A673 (cell line): ENCODE measurements at regions not wholly inside any gene's neighbourhood (a gene's known extent, or its start where the extent isn't known, plus 50 kb on each side); places are given as distances from the start of the nearest gene placed in this dataset.

ENCODE experiments used
- BruUV-seq: library from RNA; stranded (reverse); fragments of 400-500 nt; replicated peaks from 2 replicates; lab custom pipeline; 2021; lab: Mats Ljungman, UMichigan
- CTCF ChIA-PET: fragments of 300-600 bp; sonication (Branson Sonifier 250); formaldehyde crosslinking; loops from one replicate; lab custom pipeline; 2022; ENCODE audit warnings: antibody characterized with exemption; lab: Charles Lee
- POLR2A ChIA-PET: fragments of 300-600 bp; sonication (Branson Sonifier 250); formaldehyde crosslinking; loops from one replicate; lab custom pipeline; 2022; ENCODE audit warnings: antibody characterized with exemption; ENCODE audit not compliant: low non-redundant PET; lab: Charles Lee
- DNase-seq: peaks from one replicate; pipeline ENCODE4 v3.0.0-alpha.2; 2015; ENCODE audit warnings: low spot score
- H3K27ac ChIP-seq: fragments of 200-600 bp; sonication (generic); 2 replicates; pipeline ENCODE4 v1.5.1; 2016; ENCODE audit warnings: mixed run types, low read depth, mild to moderate bottlenecking, mixed read lengths, antibody characterized with exemption, low read length; ENCODE audit not compliant: poor library complexity, severe bottlenecking
- H3K27me3 ChIP-seq: fragments of 200-600 bp; sonication (generic); replicated peaks from 2 replicates; pipeline ENCODE4 v1.6.1; 2017; ENCODE audit warnings: mixed run types, low read depth, mild to moderate bottlenecking, mixed read lengths, antibody characterized with exemption, low read length; ENCODE audit not compliant: insufficient read depth, poor library complexity
- H3K36me3 ChIP-seq: fragments of 200-600 bp; sonication (generic); 2 replicates; pipeline ENCODE4 v1.6.1; 2016; ENCODE audit warnings: mixed run types, mild to moderate bottlenecking, mixed read lengths, antibody characterized with exemption, low read length; ENCODE audit not compliant: insufficient read depth, poor library complexity, severe bottlenecking
- H3K4me1 ChIP-seq: fragments of 200-600 bp; sonication (generic); 2 replicates; pipeline ENCODE4 v1.6.1; 2017; ENCODE audit warnings: mixed run types, mild to moderate bottlenecking, mixed read lengths, antibody characterized with exemption, low read length; ENCODE audit not compliant: insufficient read depth, poor library complexity, severe bottlenecking
- H3K4me3 ChIP-seq: fragments of 200-600 bp; sonication (generic); 2 replicates; pipeline ENCODE4 v1.5.1; 2016; ENCODE audit warnings: low read depth, mixed run types, mild to moderate bottlenecking, mixed read lengths, low read length; ENCODE audit not compliant: poor library complexity, severe bottlenecking
- H3K9me3 ChIP-seq: fragments of 200-600 bp; sonication (generic); 2 replicates; pipeline ENCODE4 v1.6.1; 2016; ENCODE audit warnings: mixed run types, low read depth, mild to moderate bottlenecking, mixed read lengths, antibody characterized with exemption, low read length; ENCODE audit not compliant: poor library complexity, severe bottlenecking
- EZH2 ChIP-seq: fragments of 200-600 bp; sonication (generic); IDR thresholded peaks from 2 replicates; pipeline ENCODE4 v1.6.1; 2017; ENCODE audit warnings: borderline replicate concordance, low read depth, mild to moderate bottlenecking, mixed read lengths, antibody characterized with exemption, low read length; ENCODE audit not compliant: poor library complexity, severe bottlenecking
- intact Hi-C: fragments of 100-400 bp; cut with micrococcal nuclease; formaldehyde crosslinking; loops from one replicate; pipeline ENCODE4 v1.10.0; 2022; ENCODE audit not compliant: unreplicated experiment
- TF ChIP-seq, protein P1 (sequence below): fragments of 300-800, 200-600 bp; sonication (generic); conservative IDR thresholded peaks from 2 replicates; pipeline ENCODE4 v1.5.1; 2017; ENCODE audit warnings: low read depth, mild to moderate bottlenecking, antibody characterized with exemption, low read length, moderate library complexity, mixed read lengths

DNA sequence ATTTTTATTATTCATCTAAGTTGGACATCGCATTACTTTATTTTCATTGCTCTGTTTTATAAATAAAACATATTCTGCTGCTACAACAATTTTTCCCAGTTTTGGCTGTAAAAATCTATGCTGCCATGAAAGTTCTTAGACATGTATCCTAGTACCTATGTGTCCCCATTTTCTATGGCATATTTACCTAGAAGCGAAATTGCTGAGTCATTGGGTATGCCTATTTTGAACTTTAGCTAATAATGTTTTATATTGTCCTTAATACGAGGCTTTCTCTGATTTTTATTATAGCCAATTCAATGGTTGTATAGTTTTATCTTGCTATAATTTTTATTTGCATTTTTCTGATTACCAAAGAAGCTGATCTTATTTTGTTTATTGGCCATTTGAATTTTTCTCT is 110.5 kb upstream of the DPP10 start:
- intact Hi-C loops = no loop called here
- CTCF ChIA-PET = no interaction called here
- POLR2A ChIA-PET = interaction anchor here (0.6 kb wide), 1 partner anchor 34 kb away, joined by 3 read pairs; no protein-coding TSS in a partner anchor
- no peak overlapping the region for H3K4me3 ChIP-seq
- no peaks in the 10 kb centered on the region for H3K4me1 ChIP-seq
- DNase-seq = no peak
- BruUV-seq = no TSS peak
- no peaks in the 10 kb centered on the region for H3K27me3 ChIP-seq
- H3K9me3 ChIP-seq = no peaks in the 10 kb centered on the region
- no peak for TF ChIP-seq EZH2
- TF ChIP-seq, protein P1, sequence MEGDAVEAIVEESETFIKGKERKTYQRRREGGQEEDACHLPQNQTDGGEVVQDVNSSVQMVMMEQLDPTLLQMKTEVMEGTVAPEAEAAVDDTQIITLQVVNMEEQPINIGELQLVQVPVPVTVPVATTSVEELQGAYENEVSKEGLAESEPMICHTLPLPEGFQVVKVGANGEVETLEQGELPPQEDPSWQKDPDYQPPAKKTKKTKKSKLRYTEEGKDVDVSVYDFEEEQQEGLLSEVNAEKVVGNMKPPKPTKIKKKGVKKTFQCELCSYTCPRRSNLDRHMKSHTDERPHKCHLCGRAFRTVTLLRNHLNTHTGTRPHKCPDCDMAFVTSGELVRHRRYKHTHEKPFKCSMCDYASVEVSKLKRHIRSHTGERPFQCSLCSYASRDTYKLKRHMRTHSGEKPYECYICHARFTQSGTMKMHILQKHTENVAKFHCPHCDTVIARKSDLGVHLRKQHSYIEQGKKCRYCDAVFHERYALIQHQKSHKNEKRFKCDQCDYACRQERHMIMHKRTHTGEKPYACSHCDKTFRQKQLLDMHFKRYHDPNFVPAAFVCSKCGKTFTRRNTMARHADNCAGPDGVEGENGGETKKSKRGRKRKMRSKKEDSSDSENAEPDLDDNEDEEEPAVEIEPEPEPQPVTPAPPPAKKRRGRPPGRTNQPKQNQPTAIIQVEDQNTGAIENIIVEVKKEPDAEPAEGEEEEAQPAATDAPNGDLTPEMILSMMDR = no peak
- no peaks in the 10 kb centered on the region for H3K36me3 ChIP-seq
- no peak overlapping the region for H3K27ac ChIP-seq

DNA sequence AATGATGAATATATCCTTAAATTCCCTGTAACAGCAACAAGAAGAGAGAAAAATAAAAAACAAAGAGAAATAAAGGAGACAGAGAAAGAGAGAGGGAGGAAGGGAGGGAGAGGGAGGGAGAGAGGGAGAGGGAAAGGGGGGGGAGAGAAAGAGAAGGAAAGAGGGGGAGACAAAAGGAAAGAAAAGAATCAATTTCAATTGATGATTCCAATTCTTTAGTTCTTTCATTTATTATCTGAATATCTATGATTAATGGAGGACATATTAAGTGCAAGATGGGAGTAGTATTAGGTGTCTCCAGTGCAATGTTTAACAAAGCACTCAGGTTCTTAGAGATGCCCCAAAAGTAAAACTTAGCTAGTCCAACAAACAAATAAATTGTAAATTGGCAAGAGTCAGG is 97.2 kb upstream of the DPP10 start:
- BruUV-seq = no TSS peak

DNA sequence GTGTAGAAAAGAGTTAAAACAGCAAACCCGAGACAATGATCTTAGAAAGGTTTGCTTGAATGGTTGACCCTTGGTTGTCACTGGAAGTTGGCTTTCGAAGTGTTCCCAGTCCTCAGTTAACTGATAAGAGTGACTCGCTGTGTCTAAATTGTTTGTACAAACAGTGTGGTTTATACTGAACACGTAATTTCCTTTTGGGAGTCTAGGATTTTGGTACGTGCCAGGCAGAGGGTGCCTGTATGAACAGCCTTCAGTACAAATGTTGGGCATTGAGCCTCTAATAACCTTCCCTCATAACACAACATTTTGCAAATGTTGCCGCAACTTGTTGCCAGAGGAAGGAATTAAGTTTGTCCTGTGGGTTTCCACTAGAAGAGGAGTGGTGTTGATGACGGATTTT is 95.8 kb upstream of the DPP10 start:
- Histone ChIP-seq H3K4me1 (no peaks in the 10 kb centered on the region), H3K27me3 (no peaks in the 10 kb centered on the region), H3K27ac (no peak overlapping the region), H3K4me3 (no peak overlapping the region), H3K36me3 (no peaks in the 10 kb centered on the region), H3K9me3 (no peaks in the 10 kb centered on the region)
- POLR2A ChIA-PET = no interaction called here
- TF ChIP-seq, protein P1 = no peak
- no peak for TF ChIP-seq EZH2
- CTCF ChIA-PET = no interaction called here
- no peak for DNase-seq
- intact Hi-C loops = no loop called here
- BruUV-seq = no TSS peak

More for the DNA sequence above, 97.2 kb upstream of the DPP10 start:
- no peak overlapping the region for H3K4me3 ChIP-seq
- no peaks in the 10 kb centered on the region for H3K9me3 ChIP-seq
- H3K4me1 ChIP-seq = no peaks in the 10 kb centered on the region
- no peak for DNase-seq
- TF ChIP-seq, protein P1 = no peak
- TF ChIP-seq EZH2 = no peak
- ChIA-PET CTCF (no interaction called here), POLR2A (no interaction called here)
- no peaks in the 10 kb centered on the region for H3K27me3 ChIP-seq
- intact Hi-C loops = no loop called here
- no peak overlapping the region for H3K27ac ChIP-seq
- H3K36me3 ChIP-seq = no peaks in the 10 kb centered on the region
